ENCODE measurements at regions not wholly inside any gene's neighbourhood (a gene's known extent, or its start where the extent isn't known, plus 50 kb on each side); places are given as distances from the start of the nearest gene placed in this dataset.
A peak's percentile ranks its signal among the peaks of the same experiment; 100 is the strongest.

DNA sequence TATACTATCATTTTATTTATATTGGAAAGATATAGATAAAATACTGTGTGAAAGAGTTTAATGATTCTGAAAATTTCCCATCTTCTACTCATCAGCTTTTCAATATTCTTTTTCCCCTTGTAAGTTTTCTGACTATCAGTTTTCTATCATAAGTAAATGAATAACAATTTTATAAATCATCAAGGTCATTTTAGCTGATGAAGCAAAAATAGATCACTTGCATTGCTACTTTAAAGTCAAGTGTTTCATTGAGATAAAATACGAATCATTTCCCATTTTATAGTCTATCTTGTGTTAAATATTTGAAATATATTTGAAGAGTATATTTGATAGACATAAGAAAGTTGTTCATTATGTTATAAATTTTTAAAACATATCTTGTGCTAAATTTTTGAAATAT, 811.0 kb upstream of the GALNTL6 start:
- H4K20me1 ChIP-seq (ENCODE audit: insufficient read depth) = no peaks in the 10 kb centered on the region
- in situ Hi-C loops (cut with MboI) = no loop called here

DNA sequence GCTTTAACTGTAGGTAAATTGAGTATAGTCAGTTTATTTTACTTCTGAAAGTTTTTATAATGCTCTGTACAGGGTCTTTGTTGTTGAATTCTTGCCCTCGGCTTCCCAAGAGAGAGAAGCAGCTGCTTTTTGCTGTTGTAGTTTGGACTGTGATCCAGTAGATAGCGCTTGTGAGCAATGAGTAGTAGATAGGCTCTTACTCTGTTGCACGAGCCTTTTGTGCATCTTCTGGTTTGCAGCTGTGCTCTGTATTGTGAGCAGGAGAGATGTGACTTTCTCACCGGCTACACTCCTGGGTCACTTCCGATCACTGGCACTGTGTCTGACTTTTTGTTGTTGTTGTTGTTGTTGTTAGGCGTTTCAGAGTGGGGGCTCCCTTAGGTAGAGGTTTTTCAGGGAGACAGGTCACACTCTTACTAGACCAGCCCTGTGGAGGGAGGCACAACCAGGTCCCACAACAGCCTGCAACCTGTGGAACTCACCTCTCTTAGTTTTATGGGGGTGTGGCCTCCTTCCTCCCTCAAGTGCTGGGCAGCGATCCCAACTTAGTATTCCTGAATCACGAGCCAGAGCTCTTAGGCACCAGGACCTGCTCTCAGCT, 822.1 kb upstream of the GALNTL6 start:
- Histone ChIP-seq H3K9ac (no peak overlapping the region), H3K4me3 (no peak overlapping the region), H3K27me3 (replicated peaks; ENCODE audit: insufficient read depth) (no peaks in the 10 kb centered on the region), H3K4me1 (ENCODE audit: insufficient read depth) (no peaks in the 10 kb centered on the region), H3K9me2 (ENCODE audit: insufficient read depth) (no peaks in the 10 kb centered on the region), H3K4me2 (ENCODE audit: unreplicated experiment) (no peak overlapping the region), H3K79me2 (ENCODE audit: insufficient read depth) (no peaks in the 10 kb centered on the region), H3K36me3 (ENCODE audit: low read depth) (no peaks in the 10 kb centered on the region), H4K20me1 (ENCODE audit: insufficient read depth) (no peaks in the 10 kb centered on the region), H3K27ac (no peak overlapping the region), H3F3A (ENCODE audit: insufficient read depth) (no peaks in the 10 kb centered on the region), H3K9me3 (ENCODE audit: low read depth) (no peaks in the 10 kb centered on the region), H2AFZ (no peak overlapping the region)
- peak; percentile 3 for DNase-seq
- TF ChIP-seq EZH2phosphoT487 (IDR thresholded peaks at IDR 0.05; ENCODE audit: insufficient read depth, low read depth) (no peak), EZH2 (IDR thresholded peaks at IDR 0.05; ENCODE audit: insufficient read depth, poor library complexity, severe bottlenecking) (no peak)
- WGBS, 2 experiments (ENCODE audit: low coverage in 1 of 2, low lambda C conversion rate in 2 of 2, missing lambda C conversion rate in 2 of 2) = 19 to 21% methylated on average over 8 of the region's 8 CpGs
- in situ Hi-C loops (cut with MboI) = no loop called here

More for the DNA sequence above, 811.0 kb upstream of the GALNTL6 start:
- Histone ChIP-seq H3K4me2 (ENCODE audit: unreplicated experiment) (no peak overlapping the region), H3K79me2 (ENCODE audit: insufficient read depth) (no peaks in the 10 kb centered on the region), H3F3A (ENCODE audit: insufficient read depth) (no peaks in the 10 kb centered on the region), H3K9me2 (ENCODE audit: insufficient read depth) (no peaks in the 10 kb centered on the region), H2AFZ (no peak overlapping the region), H3K4me1 (ENCODE audit: insufficient read depth) (no peaks in the 10 kb centered on the region), H3K9ac (no peak overlapping the region), H3K4me3 (no peak overlapping the region), H3K27me3 (replicated peaks; ENCODE audit: insufficient read depth) (no peaks in the 10 kb centered on the region), H3K36me3 (ENCODE audit: low read depth) (no peaks in the 10 kb centered on the region), H3K9me3 (ENCODE audit: low read depth) (no peaks in the 10 kb centered on the region), H3K27ac (no peak overlapping the region)
- WGBS, 2 experiments (ENCODE audit: low coverage in 1 of 2, low lambda C conversion rate in 2 of 2, missing lambda C conversion rate in 2 of 2) = 2% methylated on average over 1 of the region's 1 CpG
- DNase-seq = no peak
- TF ChIP-seq EZH2phosphoT487 (IDR thresholded peaks at IDR 0.05; ENCODE audit: insufficient read depth, low read depth) (no peak), EZH2 (IDR thresholded peaks at IDR 0.05; ENCODE audit: insufficient read depth, poor library complexity, severe bottlenecking) (no peak)

DNA sequence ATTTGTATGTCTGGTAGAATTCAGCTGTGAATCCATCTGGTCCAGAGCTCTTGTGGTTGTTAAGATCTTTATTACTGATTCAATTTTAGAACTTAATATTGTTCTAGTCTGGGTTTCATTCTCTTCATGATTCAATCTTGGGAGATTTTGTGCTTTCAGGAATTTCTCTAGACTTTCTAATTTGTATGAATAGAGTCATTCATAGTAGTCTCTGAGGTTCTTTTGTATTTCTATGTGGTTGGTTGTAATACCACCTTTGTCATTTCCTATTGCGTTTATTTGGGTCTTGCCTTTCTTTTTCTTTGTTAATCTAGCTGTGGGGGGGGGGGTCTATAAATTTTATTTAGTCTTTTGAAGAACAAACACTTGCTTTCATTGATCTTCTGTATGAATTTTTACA, 824.8 kb upstream of the GALNTL6 start:
- Histone ChIP-seq H3F3A (ENCODE audit: insufficient read depth) (no peaks in the 10 kb centered on the region), H3K4me2 (ENCODE audit: unreplicated experiment) (no peak overlapping the region)

DNA sequence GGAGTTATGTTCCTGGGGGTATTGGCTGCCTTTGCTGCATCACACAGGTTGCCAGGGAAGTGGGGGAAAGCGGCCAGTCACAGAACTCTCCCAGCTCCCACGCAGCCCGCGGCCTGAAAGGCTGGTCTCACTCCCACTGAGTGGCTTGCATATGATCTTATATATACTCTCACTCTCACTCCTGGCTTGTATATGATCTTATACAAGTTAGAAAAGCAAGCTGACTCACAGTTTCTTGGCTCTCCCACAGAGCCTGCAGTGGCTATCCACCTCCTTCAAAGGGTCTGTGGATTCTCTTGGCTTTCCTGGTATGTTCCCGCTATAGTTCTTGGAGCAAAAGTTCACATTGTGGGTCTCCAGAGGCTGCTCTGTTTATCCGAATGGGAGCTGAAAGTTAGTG, 833.5 kb upstream of the GALNTL6 start:
- Histone ChIP-seq H3K36me3 (ENCODE audit: low read depth) (no peaks in the 10 kb centered on the region), H3K9me2 (ENCODE audit: insufficient read depth) (no peaks in the 10 kb centered on the region), H3K27me3 (replicated peaks; ENCODE audit: insufficient read depth) (no peaks in the 10 kb centered on the region), H3K4me1 (ENCODE audit: insufficient read depth) (no peaks in the 10 kb centered on the region), H3K27ac (no peak overlapping the region), H3K79me2 (ENCODE audit: insufficient read depth) (no peaks in the 10 kb centered on the region), H4K20me1 (ENCODE audit: insufficient read depth) (no peaks in the 10 kb centered on the region), H3K9me3 (ENCODE audit: low read depth) (no peaks in the 10 kb centered on the region), H3K4me3 (no peak overlapping the region), H2AFZ (no peak overlapping the region), H3K9ac (no peak overlapping the region), H3K4me2 (ENCODE audit: unreplicated experiment) (no peak overlapping the region), H3F3A (ENCODE audit: insufficient read depth) (no peaks in the 10 kb centered on the region)
- DNase-seq = no peak
- TF ChIP-seq EZH2 (IDR thresholded peaks at IDR 0.05; ENCODE audit: insufficient read depth, poor library complexity, severe bottlenecking) = no peak
- no peak for TF ChIP-seq EZH2phosphoT487 (IDR thresholded peaks at IDR 0.05; ENCODE audit: insufficient read depth, low read depth)
- in situ Hi-C loops (cut with MboI) = no loop called here
- 28 to 39% methylated on average over 6 of the region's 6 CpGs for WGBS, 2 experiments (ENCODE audit: low coverage in 1 of 2, low lambda C conversion rate in 2 of 2, missing lambda C conversion rate in 2 of 2)

More for the DNA sequence above, 824.8 kb upstream of the GALNTL6 start:
- no peaks in the 10 kb centered on the region for H3K27me3 ChIP-seq (replicated peaks; ENCODE audit: insufficient read depth)
- no peak overlapping the region for H3K4me3 ChIP-seq
- H3K4me1 ChIP-seq (ENCODE audit: insufficient read depth) = no peaks in the 10 kb centered on the region
- no peak overlapping the region for H3K9ac ChIP-seq
- H3K9me2 ChIP-seq (ENCODE audit: insufficient read depth) = no peaks in the 10 kb centered on the region
- H3K27ac ChIP-seq = no peak overlapping the region
- no peaks in the 10 kb centered on the region for H3K79me2 ChIP-seq (ENCODE audit: insufficient read depth)
- TF ChIP-seq EZH2phosphoT487 (IDR thresholded peaks at IDR 0.05; ENCODE audit: insufficient read depth, low read depth) (no peak), EZH2 (IDR thresholded peaks at IDR 0.05; ENCODE audit: insufficient read depth, poor library complexity, severe bottlenecking) (no peak)
- H2AFZ ChIP-seq = no peak overlapping the region
- WGBS, 2 experiments (ENCODE audit: low coverage in 1 of 2, low lambda C conversion rate in 2 of 2, missing lambda C conversion rate in 2 of 2) = 0% methylated on average over 1 of the region's 1 CpG
- DNase-seq = no peak
- no peaks in the 10 kb centered on the region for H3K36me3 ChIP-seq (ENCODE audit: low read depth)
- in situ Hi-C loops (cut with MboI) = no loop called here
- no peaks in the 10 kb centered on the region for H3K9me3 ChIP-seq (ENCODE audit: low read depth)
- H4K20me1 ChIP-seq (ENCODE audit: insufficient read depth) = no peaks in the 10 kb centered on the region

DNA sequence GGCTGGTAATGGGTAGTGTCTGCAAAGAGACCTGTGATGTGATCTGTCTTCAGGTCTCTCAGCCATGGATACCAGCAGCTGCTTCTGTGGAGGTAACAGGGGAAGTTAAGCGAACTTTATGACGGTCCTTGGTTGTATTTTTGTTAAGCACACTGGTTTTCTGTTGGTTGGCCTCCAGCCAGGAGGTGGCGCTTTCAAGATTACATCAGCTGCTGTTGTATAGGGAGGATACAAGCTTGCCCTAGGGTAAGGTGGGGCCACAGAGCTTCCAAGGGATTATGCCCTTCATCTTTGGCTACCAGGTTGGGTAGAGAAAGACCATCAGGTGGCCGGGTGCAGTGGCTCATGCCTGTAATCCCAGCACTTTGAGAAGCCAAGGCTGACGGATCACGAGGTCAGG, 834.2 kb upstream of the GALNTL6 start:
- Histone ChIP-seq H3K4me3 (no peak overlapping the region), H3F3A (ENCODE audit: insufficient read depth) (no peaks in the 10 kb centered on the region), H3K9ac (no peak overlapping the region), H3K4me1 (ENCODE audit: insufficient read depth) (no peaks in the 10 kb centered on the region), H4K20me1 (ENCODE audit: insufficient read depth) (no peaks in the 10 kb centered on the region), H3K4me2 (ENCODE audit: unreplicated experiment) (no peak overlapping the region), H3K9me3 (ENCODE audit: low read depth) (no peaks in the 10 kb centered on the region), H2AFZ (no peak overlapping the region), H3K79me2 (ENCODE audit: insufficient read depth) (no peaks in the 10 kb centered on the region), H3K9me2 (ENCODE audit: insufficient read depth) (no peaks in the 10 kb centered on the region), H3K27ac (no peak overlapping the region), H3K27me3 (replicated peaks; ENCODE audit: insufficient read depth) (no peaks in the 10 kb centered on the region), H3K36me3 (ENCODE audit: low read depth) (no peaks in the 10 kb centered on the region)
- TF ChIP-seq EZH2phosphoT487 (IDR thresholded peaks at IDR 0.05; ENCODE audit: insufficient read depth, low read depth) = no peak
- WGBS, 2 experiments (ENCODE audit: low coverage in 1 of 2, low lambda C conversion rate in 2 of 2, missing lambda C conversion rate in 2 of 2) = 39 to 42% methylated on average over 6 of the region's 6 CpGs
- in situ Hi-C loops (cut with MboI) = no loop called here
- DNase-seq = no peak

All from GM23248 (cell line).